PC-3 (cell line): ENCODE measurements at regions not wholly inside any gene's neighbourhood (a gene's known extent, or its start where the extent isn't known, plus 50 kb on each side); places are given as distances from the start of the nearest gene placed in this dataset.

Experiments
- ATAC-seq: fragments of 200-7000 bp; cut with Tn5 transposase; 2 replicates; pipeline ENCODE4 v1.9.1; 2020; ENCODE audit warnings: mild to moderate bottlenecking, moderate library complexity
- BruUV-seq: library from RNA; stranded (reverse); fragments of 400-500 nt; replicated peaks from 2 replicates; lab custom pipeline; 2021; lab: Mats Ljungman, UMichigan
- CTCF ChIA-PET: fragments of 300-600 bp; sonication (Branson Sonifier 250); formaldehyde crosslinking; loops from one replicate; lab custom pipeline; 2022; ENCODE audit warnings: antibody characterized with exemption; lab: Charles Lee
- POLR2A ChIA-PET: fragments of 300-600 bp; sonication (Branson Sonifier 250); formaldehyde crosslinking; loops from one replicate; lab custom pipeline; 2022; ENCODE audit warnings: antibody characterized with exemption; ENCODE audit not compliant: unreplicated experiment; lab: Charles Lee
- DNase-seq: peaks from one replicate; pipeline ENCODE4 v3.0.0-alpha.2; 2015
- H2AFZ ChIP-seq: fragments of 300-600 bp; sonication (generic); 2 replicates; pipeline ENCODE4 v1.6.0; 2016; ENCODE audit warnings: antibody characterized with exemption, low read length
- H3F3A ChIP-seq: fragments of 300-600 bp; sonication (generic); one replicate; pipeline ENCODE4 v1.6.0; 2017; ENCODE audit warnings: antibody characterized with exemption, low read length, control low read depth, mild to moderate bottlenecking; ENCODE audit not compliant: unreplicated experiment
- H3K27ac ChIP-seq: fragments of 300-600 bp; sonication (generic); 2 replicates; pipeline ENCODE4 v1.5.1; 2016; ENCODE audit warnings: mild to moderate bottlenecking, low read length
- H3K27me3 ChIP-seq: fragments of 300-600 bp; sonication (generic); 2 replicates; pipeline ENCODE4 v1.6.1; 2016; ENCODE audit warnings: low read length, mixed read lengths
- H3K36me3 ChIP-seq: fragments of 300-600 bp; sonication (generic); 2 replicates; pipeline ENCODE4 v1.6.1; 2016; ENCODE audit warnings: low read depth, mixed run types, low read length, mixed read lengths
- H3K4me1 ChIP-seq: fragments of 300-600 bp; sonication (generic); 2 replicates; pipeline ENCODE4 v1.5.1; 2016; ENCODE audit warnings: low read length; ENCODE audit not compliant: insufficient read depth
- H3K4me2 ChIP-seq: fragments of 300-600 bp; sonication (generic); 2 replicates; pipeline ENCODE4 v1.6.0; 2016; ENCODE audit warnings: low read length
- H3K4me3 ChIP-seq: fragments of 300-600 bp; sonication (generic); 2 replicates; pipeline ENCODE4 v1.5.1; 2016; ENCODE audit warnings: mild to moderate bottlenecking, low read length, mixed read lengths
- H3K79me2 ChIP-seq: fragments of 300-600 bp; sonication (generic); 2 replicates; pipeline ENCODE4 v1.6.1; 2017; ENCODE audit warnings: low read length, mixed read lengths
- H3K9ac ChIP-seq: fragments of 300-600 bp; sonication (generic); 2 replicates; pipeline ENCODE4 v1.6.0; 2016; ENCODE audit warnings: mild to moderate bottlenecking, low read length
- H3K9me2 ChIP-seq: fragments of 300-600 bp; sonication (generic); replicated peaks from 2 replicates; pipeline ENCODE4 v1.6.1; 2016; ENCODE audit warnings: mixed run types, low read length, mixed read lengths
- H3K9me3 ChIP-seq: fragments of 300-600 bp; sonication (generic); 2 replicates; pipeline ENCODE4 v1.6.1; 2016; ENCODE audit warnings: low read length, mixed read lengths
- H4K20me1 ChIP-seq: fragments of 300-600 bp; sonication (generic); 2 replicates; pipeline ENCODE4 v1.6.1; 2016; ENCODE audit warnings: low read length, mixed read lengths
- CTCF ChIP-seq: fragments of 300-600 bp; sonication (generic); conservative IDR thresholded peaks from 2 replicates; pipeline ENCODE4 v1.5.1; 2017; ENCODE audit warnings: antibody characterized with exemption, low read depth, mild to moderate bottlenecking, low read length
- EZH2 ChIP-seq: fragments of 300-600 bp; sonication (generic); IDR thresholded peaks from one replicate; pipeline ENCODE4 v1.6.1; 2017; ENCODE audit warnings: antibody characterized with exemption, mild to moderate bottlenecking, low read length; ENCODE audit not compliant: unreplicated experiment
- EZH2phosphoT487 ChIP-seq: fragments of 300-600 bp; sonication (generic); IDR thresholded peaks from 2 replicates; pipeline ENCODE4 v1.6.1; 2018; ENCODE audit warnings: mild to moderate bottlenecking, antibody characterized with exemption, low read length, borderline replicate concordance
- intact Hi-C: fragments of 100-400 bp; cut with micrococcal nuclease; formaldehyde crosslinking; loops from 2 replicates; pipeline ENCODE4 v1.9.0; 2023

DNA sequence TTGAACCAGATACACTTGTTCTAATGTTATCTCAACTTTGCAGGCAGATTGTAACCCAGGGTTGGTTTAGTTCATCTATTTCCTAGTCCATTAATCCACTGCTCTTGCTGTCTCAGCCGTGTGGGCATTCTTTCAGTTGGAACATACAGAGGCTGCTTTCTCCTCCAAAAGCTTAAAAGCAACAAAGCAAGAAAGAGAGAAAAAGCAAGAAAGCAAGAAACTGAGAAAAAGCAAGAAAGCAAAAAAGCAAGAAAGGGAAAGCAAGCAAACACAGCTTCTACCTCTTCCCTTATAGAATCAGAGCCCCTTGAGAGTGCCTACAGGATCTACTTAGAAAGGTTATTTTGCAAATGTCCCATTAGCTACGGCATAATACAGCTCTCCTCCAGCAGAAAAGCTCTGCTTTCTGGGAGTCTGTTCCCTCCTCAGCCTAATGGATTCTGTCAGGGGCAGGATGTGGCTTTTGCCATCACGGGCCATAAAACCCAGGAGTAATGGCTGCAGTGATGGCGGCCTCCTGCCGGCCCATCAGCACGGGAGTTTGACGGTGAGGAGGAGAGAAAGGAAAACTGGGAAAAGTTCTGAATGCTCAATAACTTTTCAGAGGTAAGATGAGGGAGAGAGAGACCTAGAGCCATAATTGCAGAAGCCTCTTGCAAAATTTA, 156.8 kb upstream of the JARID2 start:
- TF ChIP-seq EZH2 (no peak), CTCF (no peak), EZH2phosphoT487 (no peak)
- BruUV-seq: no TSS peak
- H2AFZ ChIP-seq: peak overlapping the region; percentile 49

GRCh38 chr6:15089569-15090144, 156.2 kb upstream of the JARID2 start:
- 0 out of 2 replicates have a peak overlapping the region, but pooled peaks have one; percentile 20 for H3K4me2 ChIP-seq
- POLR2A ChIA-PET: no interaction called here
- DNase-seq: peak; percentile 46
- no peak overlapping the region for H3K4me3 ChIP-seq
- CTCF ChIA-PET: interaction anchor here (0.7 kb wide), 1 partner anchor 42 kb away, joined by 4 read pairs; no protein-coding TSS in a partner anchor
- no peak for TF ChIP-seq EZH2
- H3K9ac ChIP-seq: no peak overlapping the region
- H3K27ac ChIP-seq: no peak overlapping the region
- no peaks in the 10 kb centered on the region for H4K20me1 ChIP-seq
- peaks cover 13% of the 10 kb centered on the region; the same call in 1 of the 2 replicates for H3K4me1 ChIP-seq
- no peaks in the 10 kb centered on the region for H3K36me3 ChIP-seq
- intact Hi-C loops: no loop called here
- H3K9me2 ChIP-seq: no peaks in the 10 kb centered on the region
- H3K79me2 ChIP-seq: no peaks in the 10 kb centered on the region
- H3K9me3 ChIP-seq: no peaks in the 10 kb centered on the region
- peak overlapping the region; percentile 49 for H2AFZ ChIP-seq
- H3K27me3 ChIP-seq: no peaks in the 10 kb centered on the region
- no peak; the same call in 1 of the 2 replicates for ATAC-seq
- no peaks in the 10 kb centered on the region for H3F3A ChIP-seq
- no TSS peak for BruUV-seq

More for the DNA sequence above, 156.8 kb upstream of the JARID2 start:
- no peaks in the 10 kb centered on the region for H3K9me2 ChIP-seq
- no peaks in the 10 kb centered on the region for H3K36me3 ChIP-seq
- DNase-seq (no peak), ATAC-seq (no peak)
- H4K20me1 ChIP-seq: no peaks in the 10 kb centered on the region
- no peak overlapping the region for H3K4me2 ChIP-seq
- H3K9ac ChIP-seq: no peak overlapping the region
- H3K4me3 ChIP-seq: no peak overlapping the region
- H3K4me1 ChIP-seq: peaks cover 13% of the 10 kb centered on the region; the same call in 1 of the 2 replicates
- CTCF ChIA-PET: no interaction called here
- H3K27ac ChIP-seq: no peak overlapping the region
- no peaks in the 10 kb centered on the region for H3K27me3 ChIP-seq
- intact Hi-C loops: no loop called here
- H3K79me2 ChIP-seq: no peaks in the 10 kb centered on the region
- POLR2A ChIA-PET: no interaction called here
- no peaks in the 10 kb centered on the region for H3F3A ChIP-seq
- H3K9me3 ChIP-seq: no peaks in the 10 kb centered on the region

- Histone ChIP-seq H4K20me1 (no peaks in the 10 kb centered on the region), H3K9me3 (no peaks in the 10 kb centered on the region), H3F3A (no peaks in the 10 kb centered on the region), H3K27me3 (no peaks in the 10 kb centered on the region), H3K4me2 (0 out of 2 replicates have a peak overlapping the region, but pooled peaks have one; percentile 20), H3K36me3 (no peaks in the 10 kb centered on the region), H2AFZ (peak overlapping the region; percentile 49), H3K9ac (no peak overlapping the region), H3K4me1 (peaks cover 13% of the 10 kb centered on the region; the same call in 1 of the 2 replicates), H3K9me2 (no peaks in the 10 kb centered on the region), H3K4me3 (no peak overlapping the region), H3K27ac (no peak overlapping the region), H3K79me2 (no peaks in the 10 kb centered on the region)
- TF ChIP-seq EZH2phosphoT487: no peak
- no peak for TF ChIP-seq CTCF
- TF ChIP-seq EZH2: no peak
- DNase-seq: peak; percentile 37
- ChIA-PET CTCF (interaction anchor here (0.6 to 0.7 kb wide), 2 partner anchors 11 to 43 kb away, joined by 4 read pairs; no protein-coding TSS in a partner anchor), POLR2A (no interaction called here)
- no TSS peak for BruUV-seq
- peak; percentile 24; the same call in 1 of the 2 replicates for ATAC-seq
- intact Hi-C loops: no loop called here
Observed at GRCh38 chr6:15090145-15090579, 155.7 kb upstream of the JARID2 start.
